Keratinocyte (primary cell): ENCODE measurements at regions not wholly inside any gene's neighbourhood (a gene's known extent, or its start where the extent isn't known, plus 50 kb on each side); places are given as distances from the start of the nearest gene placed in this dataset.

Experiments used
- DNase-seq: peaks from one replicate; pipeline ENCODE4 v3.0.0-alpha.2; 2011; ENCODE audit warnings: low read depth, missing footprints, low spot score
- FAIRE-seq: peaks from 2 replicates; lab custom pipeline; 2011; peaks lifted over from hg19 to GRCh38; lab: Jason Lieb, UNC
- H2AFZ ChIP-seq: 2 replicates; pipeline ENCODE4 v1.6.0; 2012; ENCODE audit warnings: low read length, control low read depth, inconsistent platforms; ENCODE audit not compliant: control insufficient read depth
- H3K27ac ChIP-seq: 2 replicates; pipeline ENCODE4 v1.5.1; 2011; ENCODE audit warnings: low read length; ENCODE audit not compliant: control insufficient read depth, insufficient read depth
- H3K27me3 ChIP-seq: 3 replicates; pipeline ENCODE4 v1.6.0; 2011; ENCODE audit warnings: low read length; ENCODE audit not compliant: control insufficient read depth, insufficient read depth; ENCODE audit errors: extremely low read depth
- H3K36me3 ChIP-seq, 2 experiments: 2 replicates in 1 of 2; 3 replicates in 1 of 2; pipeline ENCODE4 v1.5.1; 2011; ENCODE audit warnings: low read length in 2 of 2, mild to moderate bottlenecking in 1 of 2; ENCODE audit not compliant: control insufficient read depth in 2 of 2, insufficient read depth in 2 of 2; ENCODE audit errors: extremely low read depth in 1 of 2
- H3K4me1 ChIP-seq: 3 replicates; pipeline ENCODE4 v1.5.1; 2011; ENCODE audit warnings: low read length; ENCODE audit not compliant: control insufficient read depth, insufficient read depth; ENCODE audit errors: extremely low read depth
- H3K4me2 ChIP-seq: 3 replicates; pipeline ENCODE4 v1.6.0; 2011; ENCODE audit warnings: low read depth, low read length; ENCODE audit not compliant: control insufficient read depth, insufficient read depth; ENCODE audit errors: extremely low read depth
- H3K4me3 ChIP-seq, 3 experiments: fragments of 200-600 bp in 1 of 3; sonication (generic) in 1 of 3; 2 replicates in 2 of 3; 3 replicates in 1 of 3; pipeline ENCODE4 v1.5.1; 2011 to 2016; ENCODE audit warnings: low read length in 3 of 3, mild to moderate bottlenecking in 3 of 3, control low read depth in 2 of 3, inconsistent platforms in 1 of 3, low read depth in 1 of 3, mixed read lengths in 1 of 3, mixed run types in 1 of 3, moderate library complexity in 1 of 3; ENCODE audit not compliant: control insufficient read depth in 2 of 3, insufficient read depth in 2 of 3; ENCODE audit errors: extremely low read depth in 1 of 3
- H3K79me2 ChIP-seq: 2 replicates; pipeline ENCODE4 v1.6.0; 2012; ENCODE audit warnings: low read length; ENCODE audit not compliant: control insufficient read depth, insufficient read depth
- H3K9ac ChIP-seq: 3 replicates; pipeline ENCODE4 v1.6.0; 2011; ENCODE audit warnings: low read length; ENCODE audit not compliant: control insufficient read depth, insufficient read depth; ENCODE audit errors: extremely low read depth
- H3K9me1 ChIP-seq: 3 replicates; pipeline ENCODE4 v1.6.0; 2011; ENCODE audit warnings: low read length; ENCODE audit not compliant: control insufficient read depth, insufficient read depth; ENCODE audit errors: extremely low read depth
- H3K9me3 ChIP-seq: 2 replicates; pipeline ENCODE4 v1.5.1; 2012; ENCODE audit warnings: low read depth, low read length; ENCODE audit not compliant: control insufficient read depth
- H4K20me1 ChIP-seq: 3 replicates; pipeline ENCODE4 v1.6.0; 2011; ENCODE audit warnings: low read length; ENCODE audit not compliant: control insufficient read depth, insufficient read depth; ENCODE audit errors: extremely low read depth
- EZH2 ChIP-seq: IDR thresholded peaks from one replicate; pipeline ENCODE4 v1.6.1; 2012; ENCODE audit warnings: inconsistent platforms, mild to moderate bottlenecking, low read length, moderate library complexity
- dilution Hi-C: fragments of 300-500 bp; cut with MboI; formaldehyde crosslinking; loops from one replicate; pipeline ENCODE4 v1.7.0; 2020; ENCODE audit warnings: low sequenced_read_pairs; ENCODE audit not compliant: extremely low pct_ligation_motif_present
- TF ChIP-seq, protein P1 (sequence below), 3 experiments: IDR thresholded peaks in 1 of 3; conservative IDR thresholded peaks in 1 of 3; optimal IDR thresholded peaks in 1 of 3; 2 replicates in 2 of 3; 3 replicates in 1 of 3; pipeline versions ENCODE3 to v1.5.1; 2011; ENCODE audit warnings: low read length in 3 of 3, mild to moderate bottlenecking in 3 of 3, moderate library complexity in 2 of 3, control low read depth in 1 of 3, inconsistent platforms in 1 of 3; ENCODE audit not compliant: insufficient read depth in 2 of 3; ENCODE audit errors: extremely low read depth in 1 of 3

DNA sequence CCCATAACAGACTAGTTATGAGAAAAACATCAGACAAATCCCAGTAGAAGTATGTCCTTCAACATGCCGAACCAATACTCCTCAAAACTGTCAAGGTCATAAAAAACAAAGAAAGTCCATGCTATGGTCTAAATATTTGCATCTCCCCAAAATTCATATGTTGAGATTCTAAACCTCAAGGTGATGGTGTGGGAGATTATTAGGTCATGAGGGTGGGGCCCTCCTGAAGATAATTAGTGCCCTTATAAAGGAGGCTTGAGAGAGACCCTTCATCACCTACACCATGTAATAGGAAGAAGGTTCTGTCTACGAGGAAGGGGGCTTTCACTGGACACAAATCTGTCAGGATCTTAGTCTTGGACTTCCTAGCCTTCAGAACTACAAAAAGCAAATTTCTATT lies 118.6 kb upstream of the GUCY1A2 start:
- H3K4me2 ChIP-seq, result no peak overlapping the region
- no peak overlapping the region for H3K27ac ChIP-seq
- DNase-seq, result no peak
- no peak overlapping the region for H2AFZ ChIP-seq
- dilution Hi-C loops, result no loop called here
- no peak overlapping the region for H3K4me3 ChIP-seq
- H3K36me3 ChIP-seq, result no peaks in the 10 kb centered on the region
- no peaks in the 10 kb centered on the region for H3K9me1 ChIP-seq
- no peak overlapping the region for H3K9ac ChIP-seq
- H3K27me3 ChIP-seq, result no peaks in the 10 kb centered on the region
- no peaks in the 10 kb centered on the region for H3K4me1 ChIP-seq
- FAIRE-seq, result no peak
- no peaks in the 10 kb centered on the region for H3K9me3 ChIP-seq
- H3K79me2 ChIP-seq, result no peaks in the 10 kb centered on the region
- no peaks in the 10 kb centered on the region for H4K20me1 ChIP-seq
- TF ChIP-seq EZH2, result no peak
- TF ChIP-seq, protein P1, sequence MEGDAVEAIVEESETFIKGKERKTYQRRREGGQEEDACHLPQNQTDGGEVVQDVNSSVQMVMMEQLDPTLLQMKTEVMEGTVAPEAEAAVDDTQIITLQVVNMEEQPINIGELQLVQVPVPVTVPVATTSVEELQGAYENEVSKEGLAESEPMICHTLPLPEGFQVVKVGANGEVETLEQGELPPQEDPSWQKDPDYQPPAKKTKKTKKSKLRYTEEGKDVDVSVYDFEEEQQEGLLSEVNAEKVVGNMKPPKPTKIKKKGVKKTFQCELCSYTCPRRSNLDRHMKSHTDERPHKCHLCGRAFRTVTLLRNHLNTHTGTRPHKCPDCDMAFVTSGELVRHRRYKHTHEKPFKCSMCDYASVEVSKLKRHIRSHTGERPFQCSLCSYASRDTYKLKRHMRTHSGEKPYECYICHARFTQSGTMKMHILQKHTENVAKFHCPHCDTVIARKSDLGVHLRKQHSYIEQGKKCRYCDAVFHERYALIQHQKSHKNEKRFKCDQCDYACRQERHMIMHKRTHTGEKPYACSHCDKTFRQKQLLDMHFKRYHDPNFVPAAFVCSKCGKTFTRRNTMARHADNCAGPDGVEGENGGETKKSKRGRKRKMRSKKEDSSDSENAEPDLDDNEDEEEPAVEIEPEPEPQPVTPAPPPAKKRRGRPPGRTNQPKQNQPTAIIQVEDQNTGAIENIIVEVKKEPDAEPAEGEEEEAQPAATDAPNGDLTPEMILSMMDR (optimal IDR thresholded peaks at IDR 0.05 in 1 of 3, IDR thresholded peaks at IDR 0.05 in 1 of 3, conservative IDR thresholded peaks at IDR 0.05 in 1 of 3; ENCODE audit: extremely low read depth in 1 of 3, insufficient read depth in 2 of 3, low read length in 3 of 3), result no peak

DNA sequence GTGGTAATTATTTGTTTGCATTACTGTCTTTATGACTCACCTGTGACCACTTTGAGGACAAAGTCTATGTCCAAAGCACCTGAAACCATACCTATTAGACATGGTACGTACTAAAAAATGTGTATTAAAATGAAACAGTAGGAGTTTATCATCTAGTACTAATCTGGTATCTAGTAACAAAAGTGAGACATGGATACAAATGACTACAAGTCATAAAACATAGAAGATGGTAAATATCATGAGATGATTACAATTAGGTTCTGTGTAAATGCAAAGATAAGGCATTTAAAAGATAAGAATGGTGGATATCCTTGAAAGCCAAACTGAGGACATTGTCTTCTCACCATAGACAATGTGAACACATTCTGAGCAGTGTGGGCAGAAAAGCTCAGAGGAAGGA lies 113.5 kb upstream of the GUCY1A2 start:
- dilution Hi-C loops, result no loop called here
- Histone ChIP-seq H2AFZ (no peak overlapping the region), H3K4me3 (no peak overlapping the region), H4K20me1 (no peaks in the 10 kb centered on the region), H3K27me3 (no peaks in the 10 kb centered on the region), H3K9me3 (no peaks in the 10 kb centered on the region), H3K9me1 (no peaks in the 10 kb centered on the region), H3K4me2 (no peak overlapping the region), H3K9ac (no peak overlapping the region), H3K36me3 (no peaks in the 10 kb centered on the region), H3K79me2 (no peaks in the 10 kb centered on the region), H3K4me1 (no peaks in the 10 kb centered on the region), H3K27ac (no peak overlapping the region)
- FAIRE-seq (no peak), DNase-seq (no peak)
- TF ChIP-seq, protein P1 (optimal IDR thresholded peaks at IDR 0.05 in 1 of 3, IDR thresholded peaks at IDR 0.05 in 1 of 3, conservative IDR thresholded peaks at IDR 0.05 in 1 of 3; ENCODE audit: extremely low read depth in 1 of 3, insufficient read depth in 2 of 3, low read length in 3 of 3), result no peak
- TF ChIP-seq EZH2, result no peak
